ENCODE measurements at regions not wholly inside any gene's neighbourhood (a gene's known extent, or its start where the extent isn't known, plus 50 kb on each side); places are given as distances from the start of the nearest gene placed in this dataset.

GRCh38 chr9:80485420-80486250 is 913.9 kb downstream of the TLE4 start:
- no peak overlapping the region for H3K4me2 ChIP-seq (ENCODE audit: insufficient read depth, low read length)
- H3K4me1 ChIP-seq (replicated peaks in 1 of 2; ENCODE audit: control insufficient read depth in 2 of 2, insufficient read depth in 2 of 2, low read length in 2 of 2) = no peaks in the 10 kb centered on the region
- no peak overlapping the region for H2AFZ ChIP-seq (ENCODE audit: low read depth, low read length)
- no peaks in the 10 kb centered on the region for H3K36me3 ChIP-seq (ENCODE audit: control insufficient read depth, insufficient read depth, low read length)
- H3K9me3 ChIP-seq (replicated peaks; ENCODE audit: control insufficient read depth, insufficient read depth, low read depth, low read length) = no peaks in the 10 kb centered on the region
- ChIA-PET POLR2A (no interaction called here), CTCF (ENCODE audit: low intra/inter-chr PET ratio) (no interaction called here)
- TF ChIP-seq DPF2 (IDR thresholded peaks at IDR 0.05) = no peak
- TF ChIP-seq POLR2AphosphoS5 (IDR thresholded peaks at IDR 0.05; ENCODE audit: control insufficient read depth, insufficient read depth, low read depth, low read length) = no peak
- TF ChIP-seq MCM5 (IDR thresholded peaks at IDR 0.05; ENCODE audit: low read depth) = no peak
- TF ChIP-seq ESRRA (IDR thresholded peaks at IDR 0.05; ENCODE audit: borderline replicate concordance, low read depth) = no peak
- peak; percentile 71 for TF ChIP-seq MAFK (IDR thresholded peaks at IDR 0.05; ENCODE audit: low read length)
- peak; percentile 58; the same call in 1 of the 2 replicates for TF ChIP-seq ZNF316 (IDR thresholded peaks at IDR 0.05)
- no peak for TF ChIP-seq ZNF583 (CRISPR knock-in tag; IDR thresholded peaks at IDR 0.05)
- peak; percentile 63 for TF ChIP-seq MAFF (IDR thresholded peaks at IDR 0.05; ENCODE audit: low read length)
- TF ChIP-seq ZNF318 (IDR thresholded peaks at IDR 0.05; ENCODE audit: borderline replicate concordance in 1 of 2, low read depth in 1 of 2) = no peak
- TF ChIP-seq MAFG (tag; conservative IDR thresholded peaks at IDR 0.05) = peak; percentile 54
- in situ Hi-C loops (cut with MboI) (no loop called here), intact Hi-C loops (cut with micrococcal nuclease) (no loop called here)
- no peak for ATAC-seq
- H3K27ac ChIP-seq (ENCODE audit: extremely low read depth, low read depth, low read length) = no peak overlapping the region
- DNase-seq (ENCODE audit: extremely low read depth in 1 of 4, low spot score in 3 of 4) = no peak
- H3K4me3 ChIP-seq = no peak overlapping the region
- H3K9me1 ChIP-seq (ENCODE audit: control insufficient read depth, insufficient read depth, low read length) = no peaks in the 10 kb centered on the region
- WGBS (ENCODE audit: insufficient coverage, low coverage, missing lambda C conversion rate) = 0% methylated on average over 3 of the region's 3 CpGs
- FAIRE-seq = no peak
- H3K9ac ChIP-seq (ENCODE audit: insufficient read depth in 1 of 2, low read depth in 2 of 2, low read length in 2 of 2) = no peak overlapping the region
- H4K20me1 ChIP-seq (replicated peaks; ENCODE audit: control insufficient read depth, insufficient read depth, low read length) = no peaks in the 10 kb centered on the region
- no peaks in the 10 kb centered on the region for H3K79me2 ChIP-seq (ENCODE audit: control insufficient read depth, insufficient read depth, low read length)
- no peaks in the 10 kb centered on the region for H3K27me3 ChIP-seq (ENCODE audit: control insufficient read depth in 2 of 2, insufficient read depth in 2 of 2, low read length in 2 of 2)
- no TSS peak for BruUV-seq (replicated peaks)
